Stimulated activated naive CD8-positive, alpha-beta T cell treated with anti-CD3 and anti-CD28 coated beads, Interleukin-15, Interleukin-2, amounts not matched to agents 100 U/mL and 50 U/mL, for 24 hours (primary cell): ENCODE measurements at regions not wholly inside any gene's neighbourhood (a gene's known extent, or its start where the extent isn't known, plus 50 kb on each side); places are given as distances from the start of the nearest gene placed in this dataset.

Source experiments
- ATAC-seq: fragments of 150-1000 bp; cut with Tn5 transposase; one replicate; pipeline ENCODE4 v1.10.0; 2021
- DNase-seq: peaks from one replicate; pipeline ENCODE4 v3.0.0; 2021

DNA sequence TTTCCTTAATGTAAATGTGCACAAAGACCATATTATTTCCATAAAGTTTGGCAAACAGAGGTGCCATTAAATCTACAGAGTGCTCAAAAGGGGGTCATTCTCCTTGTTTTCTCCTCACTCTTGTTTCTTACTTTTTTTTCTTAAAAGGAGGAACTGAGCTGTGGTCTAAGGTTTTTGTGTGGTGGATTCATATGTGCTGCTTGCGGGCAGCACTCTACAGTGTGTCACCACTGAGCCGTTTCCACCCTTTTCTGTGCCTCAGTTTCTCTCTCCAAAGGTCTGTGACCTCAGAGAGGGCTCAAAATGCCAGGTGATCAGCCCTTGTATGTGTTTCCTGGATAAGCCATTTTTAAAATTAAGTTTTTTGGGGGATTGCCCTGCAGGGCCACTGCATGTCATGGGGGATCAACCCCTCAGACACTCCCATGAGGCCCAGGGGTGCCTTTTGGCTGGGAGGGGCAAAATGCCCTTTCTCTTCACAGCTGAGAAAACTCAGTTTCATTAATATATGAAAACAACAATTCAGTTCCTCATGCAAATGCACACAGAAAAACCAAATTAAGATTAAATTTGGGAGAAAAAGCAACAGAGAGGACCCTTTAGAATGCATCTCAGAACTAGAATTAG is 56.9 kb upstream of the VOPP1 start:
- DNase-seq, result no peak
- no peak for ATAC-seq

DNA sequence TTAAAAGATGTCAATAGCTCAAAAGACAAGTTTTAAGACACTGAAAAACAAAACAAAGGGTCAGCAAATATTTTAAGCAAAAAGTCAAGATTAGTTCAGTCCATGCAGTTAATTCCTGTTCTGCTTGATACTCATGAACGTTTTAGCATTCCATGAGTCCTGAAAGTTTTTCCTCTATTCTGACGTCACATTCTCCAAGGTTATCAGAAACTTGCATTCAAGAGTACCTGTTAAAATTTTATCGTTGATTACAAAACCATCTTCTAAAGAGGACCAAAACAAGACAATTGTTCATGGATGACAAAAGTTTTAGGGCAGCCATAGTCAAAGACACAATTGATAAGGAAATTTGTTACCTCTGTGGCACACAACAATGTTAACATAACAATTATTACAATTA is 52.5 kb upstream of the VOPP1 start:
- no peak for ATAC-seq
- DNase-seq, result no peak

DNA sequence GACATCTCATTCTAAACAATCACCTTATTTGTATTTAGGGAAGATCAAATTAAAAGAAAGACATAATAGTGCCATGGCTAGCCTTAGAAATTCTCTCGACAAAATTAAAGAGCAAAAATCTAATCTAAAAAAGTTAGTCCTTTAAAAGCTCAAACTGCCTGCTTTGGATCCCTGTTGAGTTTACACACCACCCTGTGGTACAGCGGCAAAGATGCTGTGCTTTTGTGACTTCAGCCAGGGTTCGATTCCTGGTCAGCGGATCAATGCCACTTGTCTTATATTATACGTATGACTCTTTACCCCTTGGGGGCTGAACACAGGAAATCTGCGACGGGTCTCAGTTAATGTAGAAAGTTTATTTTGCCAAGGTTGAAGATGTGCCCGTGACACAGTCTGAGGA is 51.3 kb upstream of the VOPP1 start:
- no peak for ATAC-seq
- no peak for DNase-seq

DNA sequence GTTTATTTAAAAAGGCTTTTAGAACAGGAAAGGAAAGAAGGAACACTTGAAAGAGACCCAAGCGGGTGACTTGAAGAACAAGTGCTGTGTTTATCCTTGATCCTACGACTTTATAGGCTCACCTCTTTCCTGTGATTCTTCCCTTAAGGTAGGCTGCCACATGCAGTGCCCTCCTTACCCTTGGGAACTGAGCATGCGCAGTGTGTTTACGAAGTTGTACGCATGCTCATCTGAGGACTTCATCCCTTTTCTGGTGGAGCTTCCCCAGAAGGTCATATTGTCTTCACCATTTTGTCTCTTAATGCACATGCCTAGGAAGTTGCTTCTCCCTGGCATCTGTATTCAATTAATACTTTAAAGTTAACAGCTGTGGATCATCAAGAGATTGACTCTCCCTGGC is 49.9 kb upstream of the VOPP1 start:
- DNase-seq (no peak), ATAC-seq (no peak)
